ENCODE measurements at regions not wholly inside any gene's neighbourhood (a gene's known extent, or its start where the extent isn't known, plus 50 kb on each side); places are given as distances from the start of the nearest gene placed in this dataset.
"Not testable (repeated sequence)": the region's sequence is repeated elsewhere in the genome, so short reads cannot be mapped to it uniquely, and the experiment has no call there.

DNA sequence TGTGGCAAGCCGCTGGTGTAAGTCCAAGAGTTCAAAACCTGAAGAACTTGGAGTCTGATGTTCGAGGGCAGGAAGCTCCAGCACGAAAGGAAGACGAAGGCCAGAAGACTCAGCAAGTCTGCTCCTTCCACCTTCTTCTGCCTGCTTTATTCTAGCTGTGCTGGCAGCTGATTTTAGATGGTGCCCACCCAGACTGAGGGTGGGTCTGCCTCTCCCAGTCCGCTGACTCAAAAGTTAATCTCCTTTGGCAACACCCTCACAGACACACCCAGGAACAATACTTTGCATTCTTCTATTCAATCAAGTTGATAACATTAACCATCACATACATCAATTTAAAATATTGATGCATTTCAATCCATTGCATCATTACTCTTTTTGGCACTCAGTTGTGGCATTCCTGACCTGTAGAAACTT lies 373.1 kb downstream of the CDH10 start:
- not testable (repeated sequence) for DNase-seq

DNA sequence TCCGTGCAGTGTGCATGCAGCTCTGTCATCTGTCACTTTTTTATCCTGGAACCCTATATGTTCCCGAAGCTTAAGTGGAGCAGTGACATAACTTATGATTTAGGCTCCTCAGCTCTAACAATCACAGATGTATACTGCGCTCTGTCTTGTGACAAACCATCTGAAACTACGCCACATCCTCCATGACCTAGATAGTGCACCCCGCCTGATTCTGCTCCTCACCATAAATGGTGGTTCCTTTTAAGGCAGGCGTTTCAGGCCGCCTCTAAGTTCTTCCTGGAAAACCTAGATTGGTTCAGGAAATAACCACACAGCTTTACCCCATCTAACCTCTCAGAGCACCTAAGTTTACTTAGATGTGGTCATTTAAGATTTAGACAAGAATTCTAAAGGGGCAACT lies 372.0 kb downstream of the CDH10 start:
- no peak for DNase-seq

DNA sequence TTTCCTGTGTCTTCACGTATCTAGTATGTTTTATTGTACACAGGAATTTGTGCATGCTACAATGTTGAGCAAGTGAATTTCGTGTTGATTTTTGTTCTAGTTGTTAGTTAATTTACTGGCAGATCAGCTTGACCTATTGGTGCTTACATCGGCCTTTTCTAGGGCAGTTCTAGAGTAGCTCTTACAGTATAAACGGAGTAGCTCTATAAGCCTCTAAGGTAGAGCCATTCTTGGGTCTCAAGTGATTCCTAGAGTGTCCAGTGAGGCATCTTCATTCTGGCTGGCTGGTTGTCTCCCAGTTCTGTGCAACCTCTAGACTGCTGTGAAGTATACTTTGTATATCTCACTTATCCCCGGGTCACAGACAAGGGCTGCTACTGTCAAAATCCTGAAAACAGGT lies 364.6 kb downstream of the CDH10 start:
- DNase-seq: no peak

DNA sequence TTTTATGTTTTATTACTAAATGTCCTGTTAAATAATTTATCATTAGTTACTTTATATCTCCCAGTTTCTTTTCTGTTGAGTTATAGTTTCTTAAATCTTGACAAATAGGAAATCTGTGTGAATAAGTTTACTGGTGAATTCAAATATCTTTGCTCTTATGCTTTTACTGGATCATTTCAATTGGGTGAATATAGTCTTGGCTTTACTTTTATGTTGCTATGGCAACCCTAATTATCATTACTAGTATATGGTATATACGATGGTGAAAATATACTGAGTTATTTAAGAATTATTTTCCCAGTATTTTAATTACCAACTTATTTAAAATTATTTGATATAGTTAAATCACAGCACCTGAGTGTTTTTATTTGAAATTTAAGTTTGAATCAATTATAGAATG lies 363.0 kb downstream of the CDH10 start:
- no peak for DNase-seq

DNA sequence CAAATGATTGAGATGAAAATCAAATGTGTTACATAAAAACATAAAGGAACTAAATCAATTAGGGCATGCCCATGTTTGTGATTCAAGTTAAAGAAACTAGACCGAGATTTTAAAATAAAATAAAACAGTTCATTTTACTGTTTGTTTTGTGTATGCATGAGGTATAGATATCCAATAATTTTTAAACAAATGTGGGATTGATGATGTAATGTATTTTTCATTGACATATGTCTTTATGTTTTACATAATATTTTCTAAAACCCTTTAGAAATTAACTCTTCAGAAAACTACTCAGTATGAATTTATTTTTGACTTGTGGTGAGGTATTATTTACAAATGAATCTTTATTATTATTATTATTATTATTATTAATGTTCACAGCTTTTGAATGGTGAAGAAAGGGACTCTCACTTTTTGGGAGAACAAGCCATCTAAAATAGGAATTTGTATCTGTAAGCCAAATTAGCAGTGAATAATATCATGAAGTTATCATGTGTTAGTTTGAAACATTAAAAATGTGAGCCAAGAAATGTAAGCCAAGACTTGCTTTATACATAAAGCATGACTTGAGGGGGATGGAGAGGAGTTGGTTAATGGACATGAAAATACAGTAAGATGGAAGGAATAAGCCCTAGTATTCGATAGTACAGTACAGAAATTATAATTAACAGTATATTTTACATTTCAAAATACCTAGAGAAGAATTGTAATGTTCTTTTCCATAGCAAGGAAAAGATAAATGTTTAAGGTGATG lies 355.0 kb downstream of the CDH10 start:
- no peak for DNase-seq

DNA sequence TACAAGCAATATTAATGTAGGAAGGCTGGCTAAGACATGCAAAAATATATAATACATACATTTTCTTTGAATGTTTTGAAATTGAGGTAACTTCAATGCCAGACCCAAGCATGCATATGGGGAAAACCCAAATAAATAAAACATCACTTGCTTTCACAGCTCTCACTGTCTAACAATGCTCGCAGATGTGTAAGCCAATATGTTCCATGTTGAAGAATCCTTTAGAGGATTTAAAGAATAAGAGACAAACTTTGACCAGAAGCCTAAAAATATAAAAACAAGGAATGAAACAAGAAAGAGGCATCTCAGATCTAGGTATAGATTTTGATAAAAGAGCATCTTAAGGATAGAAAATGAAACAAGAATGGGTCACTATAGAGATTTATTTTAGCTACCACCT lies 354.2 kb downstream of the CDH10 start:
- DNase-seq: no peak

DNA sequence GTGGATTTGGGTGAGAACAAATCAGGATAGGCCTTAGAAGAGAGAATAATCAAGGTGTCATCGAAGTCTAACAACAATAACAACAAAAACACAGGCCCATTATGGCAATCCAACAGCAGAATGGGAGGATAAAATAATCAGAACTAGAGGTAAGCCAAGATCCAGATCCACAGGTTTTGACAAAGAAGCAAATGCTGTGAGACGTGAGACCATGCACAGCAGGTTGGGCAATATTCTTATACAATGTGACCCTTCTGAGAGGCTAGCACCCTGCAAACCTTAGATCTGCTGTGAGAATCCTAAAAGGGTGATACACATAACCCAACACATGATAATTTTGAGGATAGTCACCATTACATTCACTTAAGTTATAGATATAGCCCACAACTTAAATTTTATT lies 352.9 kb downstream of the CDH10 start:
- no peak for DNase-seq

DNA sequence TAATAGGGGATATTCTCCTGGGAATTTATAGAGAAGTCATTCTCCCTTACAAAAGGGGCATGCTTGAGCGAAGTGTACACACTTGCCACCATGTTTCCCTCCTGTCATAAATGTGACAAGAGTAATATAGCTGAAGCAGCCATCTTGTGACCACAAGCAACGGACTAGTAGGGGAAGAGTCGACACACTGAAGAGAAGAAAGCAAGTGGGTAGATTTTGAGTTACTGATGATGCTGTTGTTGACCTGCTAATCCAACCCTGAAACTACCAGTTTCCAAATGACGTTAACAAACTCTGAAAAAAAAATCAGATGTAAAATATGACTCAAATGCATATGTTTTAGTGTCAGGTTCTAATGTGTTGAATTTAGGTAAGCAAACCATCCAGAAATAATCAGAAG lies 350.4 kb downstream of the CDH10 start:
- DNase-seq: no peak

DNA sequence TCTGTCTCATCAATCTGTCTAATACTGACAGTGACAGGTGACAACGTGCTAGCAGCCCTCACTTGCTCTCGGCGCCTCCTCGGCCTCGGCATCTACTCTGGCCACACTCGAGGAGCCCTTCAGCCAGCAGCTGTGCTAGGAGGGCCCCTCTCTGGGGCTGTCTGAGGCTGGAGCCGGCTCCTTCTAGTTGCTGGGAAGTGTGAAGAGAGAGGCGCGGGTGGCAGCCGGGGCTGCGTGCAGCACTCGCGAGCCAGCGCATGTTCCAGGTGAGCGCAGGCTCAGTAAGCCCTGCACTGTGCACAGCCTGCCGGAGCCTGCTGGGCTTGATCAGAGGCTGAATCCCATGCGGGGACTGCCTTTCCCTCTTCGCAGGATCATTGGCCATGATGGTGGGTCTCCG lies 330.7 kb downstream of the CDH10 start:
- no peak for DNase-seq

DNA sequence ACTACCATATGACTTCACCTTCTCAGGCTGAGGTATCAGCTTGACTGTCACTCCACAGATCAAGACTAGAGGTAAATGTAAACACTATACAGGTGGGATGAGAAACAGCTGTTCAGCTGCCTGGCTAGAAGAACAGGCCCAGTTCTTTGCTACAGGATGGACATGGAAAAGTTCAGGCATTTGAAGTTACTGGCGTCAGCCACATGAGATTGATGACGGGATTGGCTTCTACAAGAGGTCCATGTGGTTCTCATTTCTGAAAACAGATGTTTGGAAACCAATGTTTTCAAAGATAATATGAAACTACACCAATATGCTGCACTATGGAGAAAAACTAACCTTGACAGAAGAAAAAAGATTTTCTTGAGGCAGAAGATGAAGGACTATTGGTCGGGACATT lies 324.1 kb downstream of the CDH10 start:
- no peak for DNase-seq

DNA sequence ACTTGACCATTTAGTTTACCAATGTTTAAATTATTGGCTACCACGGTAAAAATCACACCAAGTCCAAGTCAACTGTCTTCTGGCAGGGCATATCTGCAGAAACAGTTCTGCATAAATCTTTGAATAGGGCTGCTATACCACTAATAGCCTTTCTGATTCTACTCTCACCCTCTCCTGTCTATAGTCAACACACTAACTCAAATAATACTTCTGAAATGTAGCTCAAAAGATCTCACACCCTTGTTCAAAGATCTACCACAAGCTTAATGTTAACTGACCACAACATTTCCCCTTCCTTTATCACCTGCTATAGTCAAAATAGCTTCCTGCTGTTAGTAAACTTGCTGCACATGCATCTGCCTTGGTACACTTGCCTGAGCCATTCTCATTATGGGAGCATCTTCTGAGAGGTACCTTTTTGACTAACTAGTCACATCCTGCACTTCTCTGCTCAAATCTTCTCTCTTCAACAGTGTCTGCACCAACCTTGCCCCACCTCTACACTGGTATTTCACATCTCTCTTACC lies 319.4 kb downstream of the CDH10 start:
- no peak for DNase-seq

DNA sequence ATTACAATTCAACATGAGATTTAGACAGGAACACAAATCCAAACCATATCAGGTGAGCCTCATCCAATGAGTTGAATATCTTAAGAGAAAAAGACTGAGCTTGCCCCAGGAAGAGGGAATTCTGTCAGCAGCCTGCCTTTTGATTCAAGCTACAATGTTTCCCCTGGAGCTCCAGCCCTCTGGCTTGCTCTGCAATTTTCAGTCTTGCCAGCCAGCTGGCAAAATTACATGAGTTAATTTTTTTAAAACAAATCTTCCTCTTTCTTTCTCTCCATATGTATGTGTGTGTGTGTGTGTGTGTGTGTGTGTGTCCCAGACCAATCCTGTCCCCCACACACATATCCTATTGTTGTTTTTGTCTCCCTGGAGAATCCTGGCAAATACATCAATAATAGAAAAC lies 313.2 kb downstream of the CDH10 start:
- DNase-seq: no peak

DNA sequence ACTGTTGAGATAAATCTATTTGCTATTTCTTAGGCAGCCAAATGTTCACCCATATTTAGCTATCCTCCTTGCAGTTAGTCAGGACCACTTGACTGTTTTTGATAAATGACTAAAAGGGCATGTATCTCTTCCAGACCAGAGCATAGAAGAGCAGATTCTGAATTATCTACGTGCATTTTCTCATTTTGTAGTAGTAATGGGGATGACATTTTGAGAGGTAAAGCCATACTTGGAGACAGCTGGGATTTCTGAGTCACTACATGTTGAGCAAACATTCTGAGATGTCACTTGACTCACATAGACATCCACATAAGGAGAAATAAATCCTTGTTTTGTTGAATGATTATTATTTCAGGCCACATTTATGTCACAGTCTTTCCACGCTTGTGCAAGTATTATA lies 297.6 kb downstream of the CDH10 start:
- no peak for DNase-seq

DNA sequence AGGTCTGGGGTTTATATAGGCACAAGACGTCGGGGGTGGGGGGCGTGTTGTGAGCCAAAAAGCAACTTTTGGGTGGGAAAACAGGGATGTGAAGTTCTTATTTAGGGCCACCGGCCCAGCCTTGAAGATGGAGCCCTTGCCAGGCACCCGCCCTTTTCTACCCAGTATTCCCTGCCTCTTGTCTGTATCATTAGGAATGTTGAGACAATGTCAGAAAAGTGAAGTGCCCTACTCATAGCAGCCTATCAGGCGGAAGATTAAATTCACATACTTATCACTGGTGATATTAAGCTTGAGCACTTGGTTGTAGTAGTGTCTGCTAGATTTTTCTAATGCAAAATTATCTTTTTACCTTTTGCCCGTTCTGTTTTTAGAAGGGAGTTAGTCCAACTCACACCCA lies 293.5 kb downstream of the CDH10 start:
- DNase-seq: no peak

DNA sequence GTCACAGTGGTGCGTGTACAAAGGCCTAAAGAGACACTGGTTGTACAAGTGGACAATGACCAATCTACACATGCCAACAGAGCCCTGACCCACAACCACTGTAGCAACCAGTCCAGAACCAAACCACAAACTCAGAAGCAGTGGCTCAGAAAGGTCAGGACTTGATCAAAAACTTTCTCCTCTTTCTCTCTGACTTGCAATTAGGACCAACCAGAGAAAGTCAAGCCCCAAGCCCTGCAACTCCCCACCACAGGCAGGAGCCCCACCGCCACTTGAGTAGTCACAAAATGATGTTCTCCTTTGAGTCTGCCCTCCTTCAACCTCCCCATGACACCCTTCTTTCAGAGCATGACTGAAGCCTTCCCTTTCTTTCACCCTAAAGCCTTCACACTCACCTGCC lies 291.8 kb downstream of the CDH10 start:
- DNase-seq: no peak

DNA sequence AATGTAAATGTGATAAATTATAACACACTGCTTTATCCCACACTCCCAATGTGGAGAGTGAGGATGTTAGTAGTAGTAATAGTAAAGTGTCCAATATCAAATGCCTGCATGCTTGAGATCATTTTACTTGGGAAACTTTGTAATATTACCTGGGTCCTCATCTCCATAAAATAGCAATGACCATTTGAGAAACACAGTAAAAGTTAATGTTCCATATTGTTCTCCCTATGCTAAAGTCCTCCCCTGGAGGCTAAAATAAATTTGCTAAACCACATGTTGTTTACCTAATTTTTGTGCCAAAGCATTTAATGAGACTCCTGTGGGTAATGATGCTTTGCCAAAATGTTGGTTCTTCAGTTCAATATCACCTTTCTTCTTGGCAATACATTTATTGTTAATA lies 291.2 kb downstream of the CDH10 start:
- DNase-seq: no peak

DNA sequence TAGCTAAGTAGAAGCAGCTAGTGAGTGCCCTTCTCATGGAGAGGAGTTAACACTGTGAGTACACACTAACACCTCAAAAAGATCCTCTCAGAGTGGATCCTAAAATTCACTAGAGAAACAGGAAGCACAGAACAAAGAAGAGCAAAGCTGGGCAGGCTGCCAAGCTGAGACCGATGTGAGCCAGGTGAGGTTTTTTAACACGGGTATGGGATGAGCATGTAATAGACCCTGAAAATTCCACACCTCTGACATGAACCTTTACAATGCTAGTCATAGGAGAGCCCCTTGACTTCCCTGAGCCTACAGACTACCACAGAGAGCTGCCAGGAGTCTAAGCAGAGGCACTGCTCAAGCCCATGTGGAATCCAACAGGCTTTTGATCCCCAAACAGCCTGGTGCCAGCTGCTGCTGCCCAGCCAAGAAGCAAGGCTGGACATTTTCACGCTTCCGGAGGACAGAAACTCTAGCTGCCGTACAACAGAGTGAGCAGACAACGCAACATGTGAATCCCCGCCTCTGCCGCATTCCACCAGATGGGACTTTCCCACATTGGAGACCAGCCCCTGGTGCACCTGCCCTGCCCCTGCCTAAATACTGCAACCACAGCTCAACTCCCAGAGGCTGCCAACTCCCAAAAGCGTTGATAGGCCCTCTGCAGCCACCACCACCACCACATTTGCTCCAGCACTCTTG lies 280.8 kb downstream of the CDH10 start:
- no peak for DNase-seq

DNA sequence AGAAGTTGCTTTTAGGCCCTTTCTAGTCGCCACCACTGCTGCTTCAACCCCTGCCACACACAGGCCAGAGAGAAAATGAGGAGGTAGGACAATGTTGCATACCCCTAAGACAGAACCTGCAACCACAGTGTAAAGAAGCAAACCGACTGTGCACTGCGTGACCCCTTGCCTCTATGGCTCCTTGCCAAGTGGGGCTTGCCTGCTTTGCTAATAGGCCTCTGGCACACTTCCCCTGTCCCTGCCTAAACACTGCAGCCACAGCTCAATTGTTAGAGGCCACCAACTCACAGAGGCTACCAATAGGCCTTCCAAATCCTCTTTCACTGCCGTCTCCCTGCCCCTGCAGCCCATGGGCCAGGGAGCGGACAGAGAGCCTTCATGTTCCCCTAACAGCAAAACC lies 280.1 kb downstream of the CDH10 start:
- DNase-seq: no peak

DNA sequence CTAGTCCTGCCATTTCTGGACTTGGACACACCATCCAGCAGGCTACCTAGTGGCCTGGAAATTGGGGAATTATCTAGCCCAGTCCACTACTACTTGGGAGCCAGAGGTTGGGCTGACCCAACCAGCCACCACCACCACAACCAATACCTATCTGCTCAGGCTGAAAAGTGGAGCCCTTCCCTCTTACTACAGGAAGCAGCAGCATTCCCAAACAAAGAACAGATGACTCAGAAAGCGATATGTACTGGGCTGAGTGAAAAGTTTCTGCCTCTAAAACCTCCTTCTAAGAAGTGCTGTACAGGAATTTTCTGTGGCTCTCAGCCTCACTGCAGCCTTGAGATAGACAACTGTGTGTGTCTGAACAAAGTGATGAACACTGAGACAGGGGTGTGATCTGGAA lies 279.4 kb downstream of the CDH10 start:
- no peak for DNase-seq

DNA sequence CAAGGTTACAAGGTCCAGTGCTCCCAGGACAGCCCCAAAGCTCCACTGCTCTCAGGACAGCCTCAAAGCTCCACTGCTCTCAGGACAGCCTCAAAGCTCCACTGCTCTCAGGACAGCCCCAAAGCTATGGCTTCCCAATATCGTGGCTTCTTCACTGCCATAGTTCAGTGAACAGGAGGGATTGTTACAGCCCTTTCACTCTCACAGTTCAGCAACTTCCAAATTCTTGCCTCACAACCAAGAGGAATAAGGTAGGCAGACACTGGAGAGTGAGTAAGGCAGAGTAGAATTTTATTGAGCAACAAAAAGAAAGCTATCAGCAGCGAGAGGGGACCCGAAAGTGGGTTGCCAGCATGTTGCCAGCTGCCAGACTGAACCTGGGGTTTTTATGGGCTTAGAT lies 277.6 kb downstream of the CDH10 start:
- no peak for DNase-seq

DNA sequence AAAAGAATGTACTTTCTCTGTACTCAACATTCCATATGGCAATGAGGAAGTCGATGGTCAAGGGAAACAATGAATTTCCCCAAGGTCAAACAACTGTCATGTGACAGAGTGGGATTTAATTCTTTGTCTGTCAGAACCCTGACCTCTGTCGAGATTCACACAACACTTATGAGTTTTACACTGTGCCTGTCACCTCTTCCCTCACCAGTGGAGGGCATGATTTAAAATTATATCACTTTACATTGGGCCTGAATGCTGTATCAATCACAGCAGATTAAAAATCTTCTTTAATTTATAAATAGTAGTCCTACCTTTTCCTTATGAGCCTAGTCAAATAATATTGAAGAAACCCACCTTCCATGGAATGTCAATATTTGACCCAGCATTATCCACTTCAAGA lies 276.7 kb downstream of the CDH10 start:
- no peak for DNase-seq

DNA sequence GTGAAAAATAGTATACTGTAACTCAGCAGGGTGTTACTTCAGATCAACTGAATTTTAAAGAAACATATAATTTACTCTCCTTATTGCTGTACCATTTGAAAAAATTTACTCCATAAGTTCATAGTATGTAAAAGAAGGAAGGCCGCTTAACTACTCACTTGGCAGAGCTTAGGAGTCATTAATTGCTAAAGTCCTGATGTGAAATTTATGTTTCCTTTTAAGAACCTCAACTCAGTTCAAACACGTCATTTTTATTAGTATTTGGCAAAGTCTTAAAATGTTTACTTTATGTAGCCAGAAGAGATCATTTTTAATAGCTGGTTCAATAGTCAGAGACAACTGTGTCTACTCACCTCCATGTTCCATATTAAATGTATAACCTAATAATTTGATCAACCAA lies 268.6 kb downstream of the CDH10 start:
- DNase-seq: no peak

DNA sequence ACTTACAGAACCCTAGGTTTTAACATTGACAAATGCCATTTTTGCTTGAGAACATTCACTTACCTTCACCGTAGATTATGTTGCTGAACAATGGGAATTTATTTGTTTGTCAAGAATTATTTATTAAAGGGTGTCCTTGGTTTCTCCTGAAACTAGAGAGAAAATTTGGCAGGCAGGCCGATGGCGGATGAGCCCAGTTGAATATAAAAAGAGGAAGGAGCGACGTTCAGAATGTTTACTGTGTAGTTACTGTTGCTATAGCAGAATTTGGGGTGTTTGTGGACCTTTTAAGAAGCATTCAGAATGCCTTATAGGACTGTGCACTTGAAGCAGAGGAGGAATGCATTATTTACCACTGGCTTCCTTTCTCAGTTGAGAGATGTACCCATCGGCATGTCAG lies 268.2 kb downstream of the CDH10 start:
- DNase-seq: no peak

DNA sequence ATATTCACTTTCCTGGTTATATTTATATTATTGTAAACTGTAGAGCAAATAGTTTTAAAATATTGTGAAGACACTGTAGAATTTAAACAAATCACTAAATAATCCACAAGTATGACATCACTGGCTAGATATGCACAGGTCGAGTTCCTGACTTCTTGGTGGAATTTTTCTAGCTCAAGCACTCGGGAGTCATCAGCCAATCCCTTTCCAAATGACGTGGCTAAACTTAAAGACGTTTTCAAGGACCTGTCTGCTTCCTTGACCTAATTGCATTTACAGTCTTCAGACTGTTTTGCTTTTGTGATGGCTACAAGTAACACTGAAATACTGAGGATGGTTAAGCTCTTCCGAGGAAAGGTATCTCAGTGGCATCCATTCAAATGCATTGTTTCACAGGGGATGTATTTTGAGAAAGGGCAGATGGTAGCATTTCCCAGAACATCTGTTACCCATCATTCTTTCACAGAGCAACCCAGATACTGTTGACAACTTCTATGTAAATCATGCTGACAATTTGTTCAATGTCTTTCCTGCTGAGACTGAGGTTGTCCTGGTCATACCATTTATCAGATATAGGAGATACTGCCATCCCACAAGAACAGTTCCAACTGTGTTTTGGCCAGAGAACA lies 262.8 kb downstream of the CDH10 start:
- DNase-seq: no peak

Measured in activated CD4-positive, alpha-beta T cell treated with anti-CD3 and anti-CD28 coated beads, Interleukin-2, Interleukin-6, amounts not matched to agents 100 ng/mL and 50 ng/mL, durations not matched to agents 16 hours and 8 hours (primary cell).